Heart right ventricle (tissue), 16 donors: ENCODE measurements at regions not wholly inside any gene's neighbourhood (a gene's known extent, or its start where the extent isn't known, plus 50 kb on each side); places are given as distances from the start of the nearest gene placed in this dataset.

Experiments
- ATAC-seq, 8 donors: fragments of 200-7000 bp; cut with Tn5 transposase; one replicate each; pipeline ENCODE4 v1.9.1; 2020; ENCODE audit warnings: mild to moderate bottlenecking in 8 of 8, moderate library complexity in 8 of 8, moderate number of reproducible peaks in 1 of 8
- DNase-seq, 2 donors: peaks; one replicate each; pipeline ENCODE4 v3.0.0-alpha.2; 2020
- H3K27ac ChIP-seq, 10 donors: fragments of 200-600 bp; sonication (generic) in 2 of 10; one replicate each; pipeline versions ENCODE4 v1.5.0 to v1.8.0; 2020 to 2022; ENCODE audit warnings: mild to moderate bottlenecking in 3 of 10
- H3K27me3 ChIP-seq, 7 donors: fragments of 200-600 bp; one replicate each; pipeline ENCODE4 v1.8.0; 2021 to 2022; ENCODE audit warnings: mild to moderate bottlenecking in 2 of 7
- H3K36me3 ChIP-seq, 9 donors: fragments of 200-600 bp; sonication (generic) in 1 of 9; one replicate each; pipeline versions ENCODE4 v1.5.0 to v1.8.0; 2020 to 2022; ENCODE audit warnings: mild to moderate bottlenecking in 2 of 9
- H3K4me1 ChIP-seq, 9 donors: fragments of 200-600 bp; sonication (generic) in 1 of 9; one replicate each; pipeline versions ENCODE4 v1.5.0 to v1.8.0; 2020 to 2022; ENCODE audit warnings: mild to moderate bottlenecking in 4 of 9
- H3K4me3 ChIP-seq, 10 donors: fragments of 200-600 bp; sonication (generic) in 2 of 10; one replicate each; pipeline versions ENCODE4 v1.5.0 to v1.8.0; 2020 to 2022; ENCODE audit warnings: mild to moderate bottlenecking in 7 of 10, moderate library complexity in 2 of 10
- H3K9me3 ChIP-seq, 11 donors: fragments of 200-600 bp in 10 of 11; sonication (generic) in 2 of 11; one replicate each; pipeline versions ENCODE4 v1.5.0 to v1.8.0; 2013 to 2022; ENCODE audit warnings: mild to moderate bottlenecking in 2 of 11, control low read depth in 1 of 11, moderate library complexity in 1 of 11
- WGBS, 2 donors: extraction: QIAGEN DNeasy Blood & Tissue Kit; methylation state at CpG; one replicate each; pipeline ENCODE4 v1.1.7; 2013; ENCODE audit warnings: inconsistent platforms in 1 of 2; 5-methylcytosine and 5-hydroxymethylcytosine counted together
- intact Hi-C, 10 donors: fragments of 100-400 bp; cut with DNase I; formaldehyde crosslinking; loops; one replicate each; pipeline versions ENCODE4 v1.11.1 to v1.14.2; 2022
- TF ChIP-seq, protein P1 (sequence below), 9 donors: fragments of 200-600 bp; sonication (generic) in 2 of 9; IDR thresholded peaks; one replicate each; pipeline versions ENCODE4 v1.5.0 to v1.8.0; 2021 to 2022; ENCODE audit warnings: antibody characterized with exemption in 9 of 9, mild to moderate bottlenecking in 5 of 9, moderate library complexity in 1 of 9
- donor health status: Arrhythmogenic right ventricular cardiomyopathy.
- donor health status: ischemic (EF 13 %, LVEDD 7.1; RV severe dilation, severe dysfunction).
- donor health status: healthy with polysubstance abuse.
- donor health status: DM: no; HTN: yes; CAD: no.
- donor health status: DM: no; HTN: no; CAD: no.
- donor health status: ischemic (EF 25% LVEDD 6.9; RV normal size, moderate dysfunction).
- donor health status: ischemic (EF 25% LVEDD 5.7; RV mildly dilated, moderate dysfunction).
- donor health status: healthy.
- donor health status: DM: yes; HTN: yes; CAD: no.
- donor health status: Ischemic cardiomyopathy.
- donor health status: ischemic (EF 35%, LVEDD 5.7; RV mildly dilated, moderate dysfunction).
- donor health status: nonischemic (EF 11% LVEDD 7.7; RV severe dilation, severe dysfunction).
- donor health status: DM: yes; HTN: yes; CAD: no.
- donor health status: PGD.
- donor health status: ischemic (EF 29% LVEDD 5.4; RV normal size, mild dysfunction).
- donor health status: nonischemic (EF 23%, LVEDD 6.1; RV moderate dilation, normal function).

- Histone ChIP-seq H3K36me3 (no peaks in the 10 kb centered on the region), H3K27ac (no peak overlapping the region), H3K9me3 (no peaks in the 10 kb centered on the region), H3K27me3 (no peaks in the 10 kb centered on the region), H3K4me3 (no peak overlapping the region), H3K4me1 (peaks cover 0 to 25% (median 17%) of the 10 kb centered on the region in 9 donors)
- TF ChIP-seq, protein P1, sequence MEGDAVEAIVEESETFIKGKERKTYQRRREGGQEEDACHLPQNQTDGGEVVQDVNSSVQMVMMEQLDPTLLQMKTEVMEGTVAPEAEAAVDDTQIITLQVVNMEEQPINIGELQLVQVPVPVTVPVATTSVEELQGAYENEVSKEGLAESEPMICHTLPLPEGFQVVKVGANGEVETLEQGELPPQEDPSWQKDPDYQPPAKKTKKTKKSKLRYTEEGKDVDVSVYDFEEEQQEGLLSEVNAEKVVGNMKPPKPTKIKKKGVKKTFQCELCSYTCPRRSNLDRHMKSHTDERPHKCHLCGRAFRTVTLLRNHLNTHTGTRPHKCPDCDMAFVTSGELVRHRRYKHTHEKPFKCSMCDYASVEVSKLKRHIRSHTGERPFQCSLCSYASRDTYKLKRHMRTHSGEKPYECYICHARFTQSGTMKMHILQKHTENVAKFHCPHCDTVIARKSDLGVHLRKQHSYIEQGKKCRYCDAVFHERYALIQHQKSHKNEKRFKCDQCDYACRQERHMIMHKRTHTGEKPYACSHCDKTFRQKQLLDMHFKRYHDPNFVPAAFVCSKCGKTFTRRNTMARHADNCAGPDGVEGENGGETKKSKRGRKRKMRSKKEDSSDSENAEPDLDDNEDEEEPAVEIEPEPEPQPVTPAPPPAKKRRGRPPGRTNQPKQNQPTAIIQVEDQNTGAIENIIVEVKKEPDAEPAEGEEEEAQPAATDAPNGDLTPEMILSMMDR (IDR thresholded peaks at IDR 0.05) = no peak
- no peak for ATAC-seq
- WGBS, 2 donors = 88 to 90% methylated on average over 4 of the region's 4 CpGs
- DNase-seq = no peak
- intact Hi-C loops = no loop called here
These were observed 415.6 kb upstream of the TPM1 start for GRCh38 chr15:62626903-62627302.

DNA sequence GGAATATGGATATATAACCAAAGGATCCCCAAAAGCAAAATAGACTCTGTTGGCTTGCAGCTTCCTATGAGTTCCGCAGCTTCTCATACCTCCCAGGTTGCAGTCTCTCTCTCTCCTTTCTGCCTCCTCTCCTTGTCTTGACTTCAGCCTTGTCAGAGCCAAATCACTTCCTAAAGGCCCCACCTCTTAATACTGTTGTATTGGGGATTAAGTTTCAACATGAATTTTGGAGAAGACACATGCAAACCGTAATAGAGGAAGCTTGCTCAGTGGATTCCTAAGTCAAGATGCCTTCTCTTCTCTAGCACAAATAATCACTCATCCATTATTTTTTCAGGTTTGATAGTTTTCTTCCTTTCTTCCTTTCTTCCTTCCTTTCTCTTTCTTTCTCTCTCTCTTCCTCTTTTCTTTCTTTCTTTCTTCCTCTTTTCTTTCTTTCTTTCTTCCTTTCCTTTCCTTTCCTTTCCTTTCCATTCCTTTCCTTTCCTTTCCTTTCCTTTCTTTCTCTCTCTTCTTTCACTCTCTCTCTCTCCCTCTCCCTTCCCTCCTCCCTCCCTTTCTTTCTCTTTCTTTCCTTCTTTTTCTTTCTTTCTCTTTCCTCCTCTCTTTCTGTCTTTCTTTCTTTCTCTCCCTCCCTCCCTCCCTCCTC is 411.3 kb upstream of the TPM1 start:
- H3K4me3 ChIP-seq = no peak overlapping the region

GRCh38 chr15:62636823-62637573 is 405.5 kb upstream of the TPM1 start:
- H3K4me3 ChIP-seq = no peak overlapping the region
- H3K4me1 ChIP-seq = peaks cover 0 to 28% (median 8%) of the 10 kb centered on the region in 9 donors
- H3K27ac ChIP-seq = no peak overlapping the region
- ATAC-seq (no peak), DNase-seq (no peak)
- intact Hi-C loops = loop anchor here in 1 of 10 donors (10.0 kb wide), 1 partner anchor 62 kb away; no protein-coding TSS in a partner anchor
- TF ChIP-seq, protein P1 (IDR thresholded peaks at IDR 0.05) = no peak
- no peaks in the 10 kb centered on the region for H3K36me3 ChIP-seq
- H3K9me3 ChIP-seq = no peaks in the 10 kb centered on the region
- 70 to 71% methylated on average over 9 of the region's 9 CpGs for WGBS, 2 donors
- no peaks in the 10 kb centered on the region for H3K27me3 ChIP-seq

More for the DNA sequence above, 411.3 kb upstream of the TPM1 start:
- ATAC-seq = no peak
- no peaks in the 10 kb centered on the region for H3K36me3 ChIP-seq
- H3K9me3 ChIP-seq = no peaks in the 10 kb centered on the region
- DNase-seq = no peak
- TF ChIP-seq, protein P1 (IDR thresholded peaks at IDR 0.05) = no peak
- no peaks in the 10 kb centered on the region for H3K27me3 ChIP-seq
- H3K4me1 ChIP-seq = peaks cover 0 to 7% (median 0%) of the 10 kb centered on the region in 9 donors
- intact Hi-C loops = loop anchor here in 1 of 10 donors (10.0 kb wide), 1 partner anchor 56 kb away; no protein-coding TSS in a partner anchor
- no peak overlapping the region for H3K27ac ChIP-seq
- WGBS, 2 donors = 92 to 97% methylated on average over 2 of the region's 2 CpGs

DNA sequence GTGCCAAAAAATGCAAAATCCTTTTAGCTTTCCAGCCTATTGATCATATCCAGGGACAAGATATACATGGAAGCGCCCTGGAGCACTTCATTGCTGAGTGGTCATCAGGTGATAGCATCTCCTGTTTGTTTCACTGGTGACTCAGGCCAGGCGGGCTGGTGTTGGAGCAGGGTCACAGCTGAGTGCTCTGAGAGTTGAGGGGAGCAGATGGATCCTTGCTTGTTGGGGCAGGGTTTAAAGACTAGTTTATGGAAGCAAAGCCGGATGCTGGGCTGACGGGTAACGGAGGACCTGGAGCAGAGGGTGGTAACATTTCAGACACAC is 405.0 kb upstream of the TPM1 start:
- TF ChIP-seq, protein P1 (IDR thresholded peaks at IDR 0.05) = no peak
- WGBS, 2 donors = 76 to 77% methylated on average over 5 of the region's 5 CpGs
- Histone ChIP-seq H3K4me1 (peaks cover 0 to 28% (median 8%) of the 10 kb centered on the region in 9 donors), H3K4me3 (no peak overlapping the region), H3K36me3 (no peaks in the 10 kb centered on the region), H3K27ac (no peak overlapping the region), H3K27me3 (no peaks in the 10 kb centered on the region), H3K9me3 (no peaks in the 10 kb centered on the region)
- DNase-seq (no peak), ATAC-seq (no peak)
- intact Hi-C loops = loop anchor here in 1 of 10 donors (10.0 kb wide), 1 partner anchor 63 kb away; no protein-coding TSS in a partner anchor
